AG09319 (cell line): ENCODE measurements at regions not wholly inside any gene's neighbourhood (a gene's known extent, or its start where the extent isn't known, plus 50 kb on each side); places are given as distances from the start of the nearest gene placed in this dataset.

Experiments used
- DNase-seq: peaks from one replicate; pipeline ENCODE4 v3.0.0-alpha.2; 2010; ENCODE audit warnings: low read depth; ENCODE audit errors: extremely low read depth
- TF ChIP-seq, protein P1 (sequence below): IDR thresholded peaks from 2 replicates; pipeline ENCODE4 v1.5.1; 2011; ENCODE audit warnings: low read depth, mild to moderate bottlenecking, inconsistent platforms, low read length, moderate library complexity

DNA sequence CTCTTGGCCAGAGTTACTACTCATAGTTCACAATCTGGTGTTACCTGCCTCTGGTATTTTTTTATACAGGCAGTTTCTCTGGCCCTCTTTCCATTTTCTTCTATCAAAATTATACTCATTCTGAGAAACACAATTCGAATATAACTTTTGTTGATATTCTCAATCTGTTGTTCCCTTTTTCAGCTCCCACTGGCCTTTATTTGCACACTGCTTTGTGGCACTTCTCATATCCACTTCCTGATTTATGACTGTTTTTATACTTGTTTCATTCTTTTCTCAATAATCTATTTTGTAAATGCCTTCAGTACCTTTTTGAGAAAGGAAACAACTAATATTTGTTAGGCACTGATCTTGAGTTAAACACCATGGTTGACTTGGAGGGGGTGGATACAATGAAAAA lies 93.8 kb upstream of the HDAC9 start:
- DNase-seq, result no peak
- TF ChIP-seq, protein P1, sequence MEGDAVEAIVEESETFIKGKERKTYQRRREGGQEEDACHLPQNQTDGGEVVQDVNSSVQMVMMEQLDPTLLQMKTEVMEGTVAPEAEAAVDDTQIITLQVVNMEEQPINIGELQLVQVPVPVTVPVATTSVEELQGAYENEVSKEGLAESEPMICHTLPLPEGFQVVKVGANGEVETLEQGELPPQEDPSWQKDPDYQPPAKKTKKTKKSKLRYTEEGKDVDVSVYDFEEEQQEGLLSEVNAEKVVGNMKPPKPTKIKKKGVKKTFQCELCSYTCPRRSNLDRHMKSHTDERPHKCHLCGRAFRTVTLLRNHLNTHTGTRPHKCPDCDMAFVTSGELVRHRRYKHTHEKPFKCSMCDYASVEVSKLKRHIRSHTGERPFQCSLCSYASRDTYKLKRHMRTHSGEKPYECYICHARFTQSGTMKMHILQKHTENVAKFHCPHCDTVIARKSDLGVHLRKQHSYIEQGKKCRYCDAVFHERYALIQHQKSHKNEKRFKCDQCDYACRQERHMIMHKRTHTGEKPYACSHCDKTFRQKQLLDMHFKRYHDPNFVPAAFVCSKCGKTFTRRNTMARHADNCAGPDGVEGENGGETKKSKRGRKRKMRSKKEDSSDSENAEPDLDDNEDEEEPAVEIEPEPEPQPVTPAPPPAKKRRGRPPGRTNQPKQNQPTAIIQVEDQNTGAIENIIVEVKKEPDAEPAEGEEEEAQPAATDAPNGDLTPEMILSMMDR, result no peak

DNA sequence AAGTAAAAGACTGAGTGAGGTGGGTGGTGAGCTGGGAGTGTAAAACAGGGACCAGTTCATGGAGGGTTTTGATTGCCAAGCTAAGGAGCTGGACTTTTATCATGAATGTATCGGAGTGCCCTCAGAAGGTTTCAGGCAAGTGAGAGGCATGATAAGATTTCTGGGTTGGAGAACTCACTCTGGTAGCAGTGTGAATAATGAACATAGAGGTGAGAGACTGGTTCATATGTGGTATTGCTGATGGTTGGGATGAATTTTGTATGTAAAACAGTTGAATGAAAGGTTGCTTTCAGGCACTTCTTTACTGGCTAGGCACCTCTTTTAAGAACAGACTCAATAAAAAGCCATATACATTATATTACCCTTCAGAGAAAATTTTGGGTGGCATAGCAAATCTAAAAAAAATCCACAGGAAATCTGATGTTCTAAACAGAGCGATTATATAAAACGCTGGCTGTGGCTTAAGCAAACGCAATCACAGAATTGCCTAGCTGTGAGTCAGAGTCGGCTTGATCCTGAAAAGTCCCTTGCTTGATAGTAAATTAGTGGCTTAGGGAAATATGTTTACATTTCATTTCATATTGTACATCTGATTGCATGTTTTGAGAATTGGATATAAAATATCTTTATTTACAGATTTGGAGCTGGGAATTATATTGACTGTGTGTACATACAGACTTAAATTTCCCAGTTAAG lies 92.9 kb upstream of the HDAC9 start:
- TF ChIP-seq, protein P1, result no peak
- no peak for DNase-seq

- no peak for DNase-seq
- TF ChIP-seq, protein P1, result no peak
These were observed 89.8 kb upstream of the HDAC9 start for GRCh38 chr7:18405726-18406125.

- no peak for DNase-seq
- TF ChIP-seq, protein P1, result no peak
These were observed 88.2 kb upstream of the HDAC9 start for GRCh38 chr7:18407385-18407784.

DNA sequence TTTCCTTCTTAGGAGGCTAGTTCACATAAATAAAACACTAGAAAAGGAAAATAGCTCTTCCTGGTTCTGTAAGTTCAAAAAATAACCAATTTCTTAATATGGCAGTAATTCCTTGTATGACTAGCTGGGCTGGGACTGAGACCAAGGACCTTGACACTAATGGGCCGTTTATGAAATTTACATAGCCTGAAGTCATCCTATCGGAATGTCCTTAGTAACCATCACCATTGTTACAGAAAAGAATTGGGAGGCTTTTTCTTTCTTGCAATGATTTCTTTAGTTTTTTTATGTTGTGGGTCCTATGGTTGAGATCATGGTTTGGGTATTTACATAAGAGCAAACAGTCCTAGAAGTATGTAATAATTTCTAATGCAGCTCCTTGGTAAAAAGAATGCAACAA lies 87.1 kb upstream of the HDAC9 start:
- DNase-seq, result no peak
- TF ChIP-seq, protein P1, result no peak

GRCh38 chr7:18408868-18409267 lies 86.7 kb upstream of the HDAC9 start:
- DNase-seq, result no peak
- TF ChIP-seq, protein P1, result no peak

DNA sequence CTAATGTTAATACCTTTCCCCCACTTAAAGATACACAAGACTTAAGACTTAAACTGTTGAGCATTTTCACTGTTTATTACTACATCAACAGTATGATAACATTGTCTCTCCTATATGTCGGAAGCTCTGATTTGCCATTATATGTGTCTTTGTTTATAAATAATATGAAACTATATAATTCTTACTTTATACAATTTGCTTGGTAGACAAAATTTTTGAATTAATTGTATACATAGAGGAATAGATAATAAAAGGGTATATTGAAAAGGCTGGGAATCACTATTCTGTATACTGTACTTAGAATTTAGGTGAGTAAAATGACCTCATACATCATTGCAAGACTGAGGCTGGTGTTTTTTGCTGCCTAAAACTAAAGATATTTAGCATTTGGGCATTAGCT lies 82.1 kb upstream of the HDAC9 start:
- TF ChIP-seq, protein P1, result no peak
- no peak for DNase-seq
